ENCODE measurements at regions not wholly inside any gene's neighbourhood (a gene's known extent, or its start where the extent isn't known, plus 50 kb on each side); places are given as distances from the start of the nearest gene placed in this dataset.

DNA sequence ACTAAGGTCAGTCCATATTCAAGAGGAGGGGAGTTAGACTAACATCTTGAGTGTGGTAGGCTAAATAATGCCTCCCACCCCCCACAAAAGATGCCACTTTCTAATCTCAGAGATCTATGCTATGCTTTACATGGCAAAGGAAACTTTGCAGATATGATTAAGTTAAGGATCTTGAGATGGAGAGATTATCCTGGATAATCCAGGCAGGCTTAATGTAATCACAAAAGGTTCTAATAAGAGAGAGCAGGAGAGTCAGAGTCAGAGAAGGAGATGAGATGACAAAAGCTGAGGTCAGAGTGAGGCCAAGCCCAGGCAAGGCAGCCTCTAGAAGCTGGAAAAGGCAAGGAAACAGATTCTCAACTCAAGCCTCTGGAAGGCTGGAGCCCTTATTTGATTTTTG is 1011.6 kb downstream of the PCDH9 start:
- no peak overlapping the region for H3K27ac ChIP-seq
- no peaks in the 10 kb centered on the region for H3K9me3 ChIP-seq (replicated peaks in 1 of 3)
- no peak overlapping the region for H3K4me3 ChIP-seq
- no peaks in the 10 kb centered on the region for H3K4me1 ChIP-seq (replicated peaks in 1 of 2)
- intact Hi-C loops (cut with DNase I) = no loop called here
- no peaks in the 10 kb centered on the region for H3K27me3 ChIP-seq
- H3K36me3 ChIP-seq (replicated peaks in 1 of 2) = no peaks in the 10 kb centered on the region
- DNase-seq = no peak
- no peak for TF ChIP-seq CTCF (IDR thresholded peaks at IDR 0.05)
- no peak for TF ChIP-seq POLR2A (IDR thresholded peaks at IDR 0.05)

DNA sequence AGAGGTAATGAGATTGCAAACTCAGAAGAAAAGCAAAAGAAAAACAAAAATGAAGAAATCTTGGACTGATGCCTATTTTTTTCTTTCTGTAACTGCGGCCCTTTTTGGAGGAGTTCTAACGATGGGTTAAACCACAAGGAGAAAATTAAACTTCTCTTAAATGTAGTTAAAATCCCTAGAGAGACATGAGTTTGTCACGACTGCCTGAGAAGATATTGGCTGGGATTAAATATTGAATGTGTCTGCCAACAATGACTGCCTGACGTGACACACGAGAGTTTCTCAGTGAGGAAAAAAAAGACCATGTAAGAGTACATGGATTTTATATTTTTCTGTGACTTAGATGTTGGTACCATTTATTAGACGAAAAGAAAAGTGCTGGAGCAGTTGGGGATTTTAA is 1013.4 kb downstream of the PCDH9 start:
- H3K4me1 ChIP-seq (replicated peaks in 1 of 2) = no peaks in the 10 kb centered on the region
- TF ChIP-seq POLR2A (IDR thresholded peaks at IDR 0.05) (no peak), CTCF (IDR thresholded peaks at IDR 0.05) (no peak)
- no peak overlapping the region for H3K27ac ChIP-seq
- intact Hi-C loops (cut with DNase I) = no loop called here
- H3K4me3 ChIP-seq = no peak overlapping the region
- no peaks in the 10 kb centered on the region for H3K9me3 ChIP-seq (replicated peaks in 1 of 3)
- 40 to 46% (median 45%) methylated on average over 6 of the region's 6 CpGs for WGBS, 4 donors
- DNase-seq = no peak
- no peaks in the 10 kb centered on the region for H3K36me3 ChIP-seq (replicated peaks in 1 of 2)
- H3K27me3 ChIP-seq = no peaks in the 10 kb centered on the region

GRCh38 chr13:66214467-66214866 is 1015.7 kb downstream of the PCDH9 start:
- Histone ChIP-seq H3K9me3 (replicated peaks in 1 of 3) (no peaks in the 10 kb centered on the region), H3K4me1 (replicated peaks in 1 of 2) (no peaks in the 10 kb centered on the region), H3K27ac (no peak overlapping the region), H3K4me3 (no peak overlapping the region), H3K27me3 (no peaks in the 10 kb centered on the region), H3K36me3 (replicated peaks in 1 of 2) (no peaks in the 10 kb centered on the region)
- intact Hi-C loops (cut with DNase I) = no loop called here
- DNase-seq = no peak
- TF ChIP-seq POLR2A (IDR thresholded peaks at IDR 0.05) = no peak
- TF ChIP-seq CTCF (IDR thresholded peaks at IDR 0.05) = no peak

- H3K4me3 ChIP-seq = no peak overlapping the region
- no peaks in the 10 kb centered on the region for H3K4me1 ChIP-seq (replicated peaks in 1 of 2)
- H3K27ac ChIP-seq = no peak overlapping the region
- TF ChIP-seq CTCF (IDR thresholded peaks at IDR 0.05) = no peak
- TF ChIP-seq POLR2A (IDR thresholded peaks at IDR 0.05) = no peak
- H3K27me3 ChIP-seq = no peaks in the 10 kb centered on the region
- no peaks in the 10 kb centered on the region for H3K9me3 ChIP-seq (replicated peaks in 1 of 3)
- DNase-seq = no peak
- no peaks in the 10 kb centered on the region for H3K36me3 ChIP-seq (replicated peaks in 1 of 2)
- 62 to 93% (median 76%) methylated on average over 1 of the region's 1 CpG for WGBS, 4 donors
- intact Hi-C loops (cut with DNase I) = no loop called here
Observed at GRCh38 chr13:66212511-66212910, 1017.6 kb downstream of the PCDH9 start.
